H1 (cell line): ENCODE measurements at regions not wholly inside any gene's neighbourhood (a gene's known extent, or its start where the extent isn't known, plus 50 kb on each side); places are given as distances from the start of the nearest gene placed in this dataset.

Source experiments
- CTCF ChIA-PET: fragments of 300-600 bp; sonication (Branson Sonifier 250); formaldehyde crosslinking; loops from one replicate; lab custom pipeline; 2021; ENCODE audit not compliant: partially characterized antibody; lab: Charles Lee
- POLR2A ChIA-PET: fragments of 300-600 bp; sonication (Branson Sonifier 250); formaldehyde crosslinking; loops from one replicate; lab custom pipeline; 2021; ENCODE audit warnings: inconsistent platforms; ENCODE audit not compliant: partially characterized antibody; lab: Charles Lee
- DNase-seq, 2 experiments: peaks; one replicate each; pipeline versions ENCODE4 v3.0.0 to v3.0.0-alpha.2; 2010 to 2022; ENCODE audit warnings: low spot score in 2 of 2, low read depth in 1 of 2, mixed read lengths in 1 of 2
- FAIRE-seq: peaks from 2 replicates; lab custom pipeline; 2011; peaks lifted over from hg19 to GRCh38; lab: Jason Lieb, UNC
- H2AFZ ChIP-seq: 2 replicates; pipeline ENCODE4 v1.8.1; 2012; ENCODE audit warnings: low read length, inconsistent platforms
- H2AK5ac ChIP-seq: 2 replicates; pipeline ENCODE4 v1.6.1; 2013; ENCODE audit warnings: low read depth, low read length
- H2BK120ac ChIP-seq: replicated peaks from 2 replicates; pipeline ENCODE3; 2013; ENCODE audit warnings: low read depth, low read length, inconsistent platforms
- H2BK12ac ChIP-seq: 2 replicates; pipeline ENCODE4 v1.6.1; 2013; ENCODE audit warnings: low read depth, low read length
- H2BK15ac ChIP-seq: 2 replicates; pipeline ENCODE4 v1.6.1; 2013; ENCODE audit warnings: low read length
- H2BK20ac ChIP-seq: 2 replicates; pipeline ENCODE4 v1.6.1; 2013; ENCODE audit warnings: low read length
- H2BK5ac ChIP-seq: 2 replicates; pipeline ENCODE4 v1.6.1; 2013; ENCODE audit warnings: low read depth, low read length
- H3K14ac ChIP-seq: 2 replicates; pipeline ENCODE4 v1.6.1; 2013; ENCODE audit warnings: inconsistent platforms; ENCODE audit not compliant: insufficient read length
- H3K18ac ChIP-seq: 2 replicates; pipeline ENCODE4 v1.6.1; 2013; ENCODE audit warnings: low read length; ENCODE audit errors: extremely low read depth
- H3K23ac ChIP-seq: 2 replicates; pipeline ENCODE4 v1.6.1; 2013; ENCODE audit warnings: inconsistent platforms; ENCODE audit not compliant: insufficient read length
- H3K23me2 ChIP-seq: 2 replicates; pipeline ENCODE4 v1.6.1; 2013; ENCODE audit warnings: low read depth, low read length
- H3K27ac ChIP-seq: 2 replicates; pipeline ENCODE4 v1.6.1; 2011; ENCODE audit warnings: low read depth, low read length, inconsistent platforms
- H3K27me3 ChIP-seq, 4 experiments: replicated peaks in 1 of 4; 1 replicate in 1 of 4; 2 replicates in 3 of 4; pipeline versions ENCODE4 v1.6.1 to v1.8.1; 2011 to 2013; ENCODE audit warnings: low read length in 3 of 4, mild to moderate bottlenecking in 3 of 4, inconsistent platforms in 2 of 4, mixed read lengths in 2 of 4, moderate library complexity in 1 of 4; ENCODE audit not compliant: control insufficient read depth in 3 of 4, insufficient read depth in 3 of 4; ENCODE audit errors: extremely low read depth in 1 of 4
- H3K36me3 ChIP-seq, 4 experiments: 2 replicates each; pipeline versions ENCODE4 v1.6.1 to v1.8.1; 2011 to 2013; ENCODE audit warnings: mild to moderate bottlenecking in 4 of 4, low read length in 3 of 4, moderate library complexity in 2 of 4, control low read depth in 1 of 4, inconsistent platforms in 1 of 4; ENCODE audit not compliant: insufficient read depth in 4 of 4, control insufficient read depth in 2 of 4
- H3K4ac ChIP-seq: replicated peaks from 2 replicates; pipeline ENCODE3; 2013; ENCODE audit warnings: low read length, low read depth, mixed read lengths, inconsistent platforms; ENCODE audit not compliant: insufficient read length
- H3K4me1 ChIP-seq, 4 experiments: replicated peaks in 1 of 4; 1 replicate in 1 of 4; 2 replicates in 3 of 4; pipeline versions ENCODE4 v1.6.1 to v1.8.1; 2011 to 2013; ENCODE audit warnings: low read length in 3 of 4, inconsistent platforms in 2 of 4, mixed read lengths in 1 of 4; ENCODE audit not compliant: insufficient read depth in 4 of 4, control insufficient read depth in 3 of 4
- H3K4me2 ChIP-seq, 2 experiments: 2 replicates each; pipeline versions ENCODE4 v1.6.1 to v1.8.1; 2011 to 2013; ENCODE audit warnings: low read depth in 2 of 2, low read length in 2 of 2, control low read depth in 1 of 2, inconsistent platforms in 1 of 2, mild to moderate bottlenecking in 1 of 2; ENCODE audit not compliant: insufficient read depth in 1 of 2
- H3K4me3 ChIP-seq, 4 experiments: fragments of 200-600, 300-600 bp in 1 of 4; sonication (generic), shearing (Covaris generic), sonication (Bioruptor Twin) in 1 of 4; 2 replicates each; pipeline versions ENCODE4 v1.5.1 to v1.8.1; 2011 to 2016; ENCODE audit warnings: low read length in 4 of 4, low read depth in 3 of 4, control low read depth in 2 of 4, inconsistent platforms in 2 of 4, mild to moderate bottlenecking in 2 of 4, mixed read lengths in 1 of 4, moderate library complexity in 1 of 4; ENCODE audit not compliant: insufficient read depth in 2 of 4; ENCODE audit errors: extremely low read depth in 1 of 4
- H3K56ac ChIP-seq: replicated peaks from 2 replicates; pipeline ENCODE3; 2013; ENCODE audit warnings: low read depth, mild to moderate bottlenecking, mixed read lengths, low read length, inconsistent platforms; ENCODE audit not compliant: insufficient read length
- H3K79me1 ChIP-seq: 2 replicates; pipeline ENCODE4 v1.6.1; 2013; ENCODE audit warnings: low read depth, low read length, control low read depth
- H3K79me2 ChIP-seq, 2 experiments: 2 replicates each; pipeline versions ENCODE4 v1.6.1 to v1.8.1; 2012 to 2013; ENCODE audit warnings: low read length in 2 of 2, mild to moderate bottlenecking in 2 of 2, inconsistent platforms in 1 of 2; ENCODE audit not compliant: insufficient read depth in 2 of 2, control insufficient read depth in 1 of 2
- H3K9ac ChIP-seq, 4 experiments: replicated peaks in 1 of 4; 1 replicate in 1 of 4; 2 replicates in 3 of 4; pipeline versions ENCODE4 v1.6.1 to v1.8.1; 2011 to 2013; ENCODE audit warnings: low read depth in 3 of 4, low read length in 3 of 4, control low read depth in 2 of 4, mild to moderate bottlenecking in 2 of 4, moderate library complexity in 2 of 4, inconsistent platforms in 1 of 4; ENCODE audit errors: extremely low read depth in 1 of 4
- H3K9me3 ChIP-seq, 2 experiments: 2 replicates each; pipeline versions ENCODE4 v1.6.1 to v1.8.1; 2012 to 2013; ENCODE audit warnings: mild to moderate bottlenecking in 2 of 2, moderate library complexity in 2 of 2, control low read depth in 1 of 2, inconsistent platforms in 1 of 2, low read depth in 1 of 2, low read length in 1 of 2, mixed read lengths in 1 of 2; ENCODE audit not compliant: insufficient read depth in 2 of 2
- H4K20me1 ChIP-seq, 2 experiments: replicated peaks in 1 of 2; 2 replicates each; pipeline versions ENCODE3 to v1.8.1; 2011 to 2013; ENCODE audit warnings: inconsistent platforms in 2 of 2, low read length in 2 of 2, mild to moderate bottlenecking in 1 of 2; ENCODE audit not compliant: insufficient read depth in 2 of 2, control insufficient read depth in 1 of 2
- H4K5ac ChIP-seq: 2 replicates; pipeline ENCODE4 v1.6.1; 2013; ENCODE audit warnings: low read length, low read depth, mixed read lengths, inconsistent platforms; ENCODE audit not compliant: insufficient read length
- H4K8ac ChIP-seq: 2 replicates; pipeline ENCODE4 v1.8.0; 2013; ENCODE audit warnings: mild to moderate bottlenecking, moderate library complexity, low read length, inconsistent platforms; ENCODE audit not compliant: insufficient read depth; ENCODE audit errors: extremely low read depth
- H4K91ac ChIP-seq: replicated peaks from 2 replicates; pipeline ENCODE3; 2013; ENCODE audit warnings: low read length, mixed read lengths, inconsistent platforms; ENCODE audit not compliant: insufficient read length
- ASH2L ChIP-seq: fragments of 200-600, 300-600 bp; sonication (generic); IDR thresholded peaks from one replicate; pipeline ENCODE4 v1.7.1; 2017; ENCODE audit warnings: low read length
- BCL11A ChIP-seq, 2 experiments: IDR thresholded peaks; one replicate each; pipeline ENCODE4 v1.6.1; 2011; ENCODE audit warnings: low read depth in 2 of 2, low read length in 2 of 2, mild to moderate bottlenecking in 2 of 2
- CBX5 ChIP-seq: fragments of 300-800, 300-1000 bp; sonication (generic); IDR thresholded peaks from 2 replicates; pipeline ENCODE4 v1.7.1; 2016; ENCODE audit warnings: antibody characterized with exemption, low read length, low read depth
- CBX8 ChIP-seq: fragments of 300-800, 300-1000 bp; sonication (generic); IDR thresholded peaks from 2 replicates; pipeline ENCODE4 v1.7.1; 2016; ENCODE audit warnings: low read depth, low read length, borderline replicate concordance
- CHD1 ChIP-seq: IDR thresholded peaks from 2 replicates; pipeline ENCODE4 v1.6.1; 2012; ENCODE audit warnings: low read depth, low read length, improper control_type of control experiment
- FOSL1 ChIP-seq: IDR thresholded peaks from 2 replicates; pipeline ENCODE4 v1.6.1; 2011; ENCODE audit warnings: mild to moderate bottlenecking, low read depth, low read length, moderate library complexity; ENCODE audit not compliant: insufficient read depth
- KDM1A ChIP-seq: fragments of 200-600, 300-600 bp; sonication (generic); IDR thresholded peaks from 2 replicates; pipeline ENCODE4 v1.7.1; 2016; ENCODE audit warnings: mild to moderate bottlenecking, low read length, borderline replicate concordance
- NRF1 ChIP-seq: IDR thresholded peaks from 2 replicates; pipeline ENCODE4 v1.6.1; 2011; ENCODE audit warnings: mild to moderate bottlenecking, low read depth, low read length, improper control_type of control experiment
- POLR2A ChIP-seq, 2 experiments: IDR thresholded peaks; 1 replicate in 1 of 2; 2 replicates in 1 of 2; pipeline ENCODE4 v1.6.1; 2011; ENCODE audit warnings: low read depth in 2 of 2, low read length in 2 of 2, mild to moderate bottlenecking in 2 of 2; ENCODE audit errors: control extremely low read depth in 1 of 2
- POLR2AphosphoS5 ChIP-seq: IDR thresholded peaks from 2 replicates; pipeline ENCODE4 v1.6.1; 2011; ENCODE audit warnings: low read depth, low read length
- SP4 ChIP-seq: IDR thresholded peaks from 2 replicates; pipeline ENCODE4 v1.6.1; 2012; ENCODE audit warnings: low read length, inconsistent platforms
- SUZ12 ChIP-seq: fragments of 200-600 bp; sonication (generic); IDR thresholded peaks from 2 replicates; pipeline ENCODE4 v1.6.1; 2012; ENCODE audit warnings: mild to moderate bottlenecking, inconsistent platforms, low read length, moderate library complexity, mixed read lengths
- TBP ChIP-seq: IDR thresholded peaks from 2 replicates; pipeline ENCODE4 v1.6.1; 2011; ENCODE audit warnings: low read depth, low read length, improper control_type of control experiment
- TCF12 ChIP-seq: IDR thresholded peaks from 2 replicates; pipeline ENCODE4 v1.6.1; 2011; ENCODE audit warnings: low read depth, mild to moderate bottlenecking, low read length
- USF2 ChIP-seq: IDR thresholded peaks from 2 replicates; pipeline ENCODE4 v1.6.1; 2011; ENCODE audit warnings: low read length, improper control_type of control experiment

GRCh38 chr2:182615036-182615435, 101.0 kb upstream of the DNAJC10 start:
- Histone ChIP-seq H3K27ac (no peak overlapping the region), H3K18ac (no peak overlapping the region), H3K79me2 (no peaks in the 10 kb centered on the region), H3K4me2 (no peak overlapping the region), H2BK5ac (no peak overlapping the region), H3K9me3 (no peaks in the 10 kb centered on the region), H4K8ac (no peak overlapping the region), H2BK120ac (no peak overlapping the region), H3K23me2 (no peaks in the 10 kb centered on the region), H3K4me1 (no peaks in the 10 kb centered on the region), H2BK20ac (no peak overlapping the region), H3K56ac (no peak overlapping the region), H2AFZ (no peak overlapping the region), H3K23ac (no peak overlapping the region), H3K9ac (no peak overlapping the region), H4K5ac (no peak overlapping the region), H3K4me3 (no peak overlapping the region), H4K91ac (no peak overlapping the region), H2BK12ac (no peak overlapping the region), H2AK5ac (no peak overlapping the region), H2BK15ac (no peak overlapping the region), H3K79me1 (no peaks in the 10 kb centered on the region), H4K20me1 (no peaks in the 10 kb centered on the region), H3K36me3 (no peaks in the 10 kb centered on the region), H3K4ac (no peak overlapping the region), H3K27me3 (no peaks in the 10 kb centered on the region), H3K14ac (no peak overlapping the region)
- TF ChIP-seq TCF12 (no peak), BCL11A (IDR thresholded peaks at IDR 0.05; ENCODE audit: low read depth in 2 of 2, low read length in 2 of 2) (no peak), ASH2L (no peak), SUZ12 (no peak), NRF1 (no peak), SP4 (no peak), USF2 (no peak), FOSL1 (no peak), POLR2AphosphoS5 (no peak), CBX5 (no peak), CHD1 (no peak), TBP (no peak), KDM1A (no peak), POLR2A (IDR thresholded peaks at IDR 0.05; ENCODE audit: control extremely low read depth in 1 of 2, low read depth in 2 of 2, low read length in 2 of 2) (no peak), CBX8 (no peak)
- DNase-seq (no peak), FAIRE-seq (no peak)
- POLR2A ChIA-PET = no interaction called here
- CTCF ChIA-PET = no interaction called here
